ENCODE measurements at regions not wholly inside any gene's neighbourhood (a gene's known extent, or its start where the extent isn't known, plus 50 kb on each side); places are given as distances from the start of the nearest gene placed in this dataset.

DNA sequence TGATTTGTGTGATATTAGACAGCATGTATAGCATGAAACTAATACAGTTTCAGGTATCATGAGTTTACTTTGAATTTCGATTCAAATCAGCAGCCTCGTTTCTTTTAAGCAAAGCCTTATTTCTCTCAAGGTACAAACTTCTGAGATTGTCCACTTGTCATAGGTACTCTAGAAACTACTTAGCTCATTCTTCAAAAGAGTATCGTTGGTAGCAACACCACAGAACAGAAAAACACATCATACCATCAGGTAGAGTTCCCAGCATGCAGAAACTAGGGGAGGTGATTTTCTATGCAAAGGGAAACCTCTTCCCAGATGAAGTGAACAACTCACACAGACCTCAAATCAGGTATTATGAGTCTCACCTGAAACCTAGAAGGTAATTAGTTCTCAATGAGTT, 237.0 kb upstream of the SOX9 start:
- DNase-seq (ENCODE audit: low read depth, low spot score) = no peak
- CTCF ChIA-PET = no interaction called here
- Histone ChIP-seq H3K27ac (ENCODE audit: low read depth, low read length) (no peak overlapping the region), H3K27me3 (ENCODE audit: control insufficient read depth, insufficient read depth, low read length) (no peaks in the 10 kb centered on the region), H3K4me3 (ENCODE audit: low read depth, low read length) (no peak overlapping the region), H3K9me3 (ENCODE audit: control insufficient read depth, insufficient read depth, low read length) (no peaks in the 10 kb centered on the region)
- TF ChIP-seq, protein P1, sequence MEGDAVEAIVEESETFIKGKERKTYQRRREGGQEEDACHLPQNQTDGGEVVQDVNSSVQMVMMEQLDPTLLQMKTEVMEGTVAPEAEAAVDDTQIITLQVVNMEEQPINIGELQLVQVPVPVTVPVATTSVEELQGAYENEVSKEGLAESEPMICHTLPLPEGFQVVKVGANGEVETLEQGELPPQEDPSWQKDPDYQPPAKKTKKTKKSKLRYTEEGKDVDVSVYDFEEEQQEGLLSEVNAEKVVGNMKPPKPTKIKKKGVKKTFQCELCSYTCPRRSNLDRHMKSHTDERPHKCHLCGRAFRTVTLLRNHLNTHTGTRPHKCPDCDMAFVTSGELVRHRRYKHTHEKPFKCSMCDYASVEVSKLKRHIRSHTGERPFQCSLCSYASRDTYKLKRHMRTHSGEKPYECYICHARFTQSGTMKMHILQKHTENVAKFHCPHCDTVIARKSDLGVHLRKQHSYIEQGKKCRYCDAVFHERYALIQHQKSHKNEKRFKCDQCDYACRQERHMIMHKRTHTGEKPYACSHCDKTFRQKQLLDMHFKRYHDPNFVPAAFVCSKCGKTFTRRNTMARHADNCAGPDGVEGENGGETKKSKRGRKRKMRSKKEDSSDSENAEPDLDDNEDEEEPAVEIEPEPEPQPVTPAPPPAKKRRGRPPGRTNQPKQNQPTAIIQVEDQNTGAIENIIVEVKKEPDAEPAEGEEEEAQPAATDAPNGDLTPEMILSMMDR (IDR thresholded peaks at IDR 0.05; ENCODE audit: low read depth, low read length) = no peak
- POLR2A ChIA-PET = no interaction called here

DNA sequence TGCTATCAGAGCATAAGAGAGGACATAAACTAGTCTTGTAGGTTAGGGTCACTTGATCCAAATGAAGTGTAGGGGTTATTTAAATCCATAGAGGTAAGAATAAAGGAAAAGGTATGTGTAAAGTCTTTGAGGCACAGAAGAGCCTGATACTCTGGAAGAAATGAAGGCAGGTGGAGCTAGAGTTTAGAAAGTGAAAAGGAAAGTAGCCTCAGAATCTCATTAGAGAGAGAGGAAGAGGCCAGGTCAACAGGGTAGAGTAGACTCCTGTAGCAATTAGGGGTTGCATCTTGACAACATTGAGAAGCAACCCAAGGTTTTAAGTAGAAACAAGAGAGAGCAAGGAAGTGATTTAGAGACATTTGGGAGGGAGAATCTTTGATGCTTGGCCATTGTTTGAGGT, 235.2 kb upstream of the SOX9 start:
- ChIA-PET CTCF (no interaction called here), POLR2A (no interaction called here)
- DNase-seq (ENCODE audit: low read depth, low spot score) = no peak
- Histone ChIP-seq H3K27ac (ENCODE audit: low read depth, low read length) (no peak overlapping the region), H3K4me3 (ENCODE audit: low read depth, low read length) (no peak overlapping the region), H3K9me3 (ENCODE audit: control insufficient read depth, insufficient read depth, low read length) (no peaks in the 10 kb centered on the region), H3K27me3 (ENCODE audit: control insufficient read depth, insufficient read depth, low read length) (no peaks in the 10 kb centered on the region)
- TF ChIP-seq, protein P1 (IDR thresholded peaks at IDR 0.05; ENCODE audit: low read depth, low read length) = no peak

DNA sequence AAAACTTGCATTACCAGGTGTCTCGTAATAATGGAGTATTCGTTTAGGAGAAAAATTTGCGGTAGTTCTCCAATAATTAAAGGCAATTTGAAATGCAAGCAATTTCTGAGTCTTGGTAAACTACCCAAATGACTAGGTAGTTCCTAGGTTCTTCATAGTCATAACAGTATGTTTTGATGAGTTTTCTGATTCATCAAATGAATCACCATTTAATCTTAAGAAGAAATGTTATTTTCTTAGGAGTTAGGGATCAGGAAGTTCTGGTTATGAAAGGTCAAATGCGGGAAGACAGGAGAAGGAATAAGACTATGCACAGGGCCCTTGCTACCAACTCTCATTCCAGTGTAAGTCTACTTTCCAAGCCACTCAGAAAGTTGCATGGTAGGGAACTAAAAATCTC, 221.5 kb upstream of the SOX9 start:
- CTCF ChIA-PET = interaction anchor here (0.5 to 0.7 kb wide), 2 partner anchors 420 to 1132 kb away, joined by 3 to 4 read pairs; no protein-coding TSS in a partner anchor
- TF ChIP-seq, protein P1 (IDR thresholded peaks at IDR 0.05; ENCODE audit: low read depth, low read length) = no peak
- Histone ChIP-seq H3K4me3 (ENCODE audit: low read depth, low read length) (no peak overlapping the region), H3K9me3 (ENCODE audit: control insufficient read depth, insufficient read depth, low read length) (no peaks in the 10 kb centered on the region), H3K27me3 (ENCODE audit: control insufficient read depth, insufficient read depth, low read length) (no peaks in the 10 kb centered on the region), H3K27ac (ENCODE audit: low read depth, low read length) (no peak overlapping the region)
- POLR2A ChIA-PET = no interaction called here
- DNase-seq (ENCODE audit: low read depth, low spot score) = no peak

GRCh38 chr17:71900621-71901229, 220.1 kb upstream of the SOX9 start:
- no peak for DNase-seq (ENCODE audit: low read depth, low spot score)
- Histone ChIP-seq H3K4me3 (ENCODE audit: low read depth, low read length) (no peak overlapping the region), H3K27me3 (ENCODE audit: control insufficient read depth, insufficient read depth, low read length) (no peaks in the 10 kb centered on the region), H3K9me3 (ENCODE audit: control insufficient read depth, insufficient read depth, low read length) (no peaks in the 10 kb centered on the region), H3K27ac (ENCODE audit: low read depth, low read length) (no peak overlapping the region)
- TF ChIP-seq, protein P1 (IDR thresholded peaks at IDR 0.05; ENCODE audit: low read depth, low read length) = no peak
- ChIA-PET POLR2A (no interaction called here), CTCF (no interaction called here)

DNA sequence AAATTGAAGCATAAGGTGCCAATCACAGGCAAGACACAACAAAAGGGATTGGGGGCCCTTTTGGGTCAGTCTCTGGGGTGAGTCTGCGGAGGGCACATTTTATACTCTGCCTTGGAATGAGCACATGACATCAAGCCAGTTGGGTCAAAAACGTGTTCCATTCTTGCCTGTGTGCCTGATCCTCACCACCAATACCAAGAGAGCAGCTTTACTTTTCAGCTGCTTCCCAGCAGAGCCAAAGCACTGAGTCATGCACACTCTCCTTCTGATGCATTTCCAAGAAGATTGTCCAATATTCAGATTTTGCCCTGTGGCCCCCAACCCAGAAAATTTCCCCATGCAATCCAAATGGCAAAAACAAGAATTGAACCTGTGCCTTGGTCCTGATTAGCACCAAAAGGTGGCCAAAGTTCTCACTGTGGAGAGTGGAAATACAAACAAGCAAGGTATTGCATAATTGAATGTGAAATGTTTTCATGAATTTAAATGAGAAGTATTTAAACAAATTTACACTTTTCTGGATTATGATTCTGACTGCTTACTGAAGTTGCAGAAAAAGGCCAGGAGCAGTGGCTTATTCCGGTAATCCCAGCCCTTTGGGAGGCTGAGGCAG, 217.8 kb upstream of the SOX9 start:
- POLR2A ChIA-PET = no interaction called here
- H3K9me3 ChIP-seq (ENCODE audit: control insufficient read depth, insufficient read depth, low read length) = no peaks in the 10 kb centered on the region
- no peak overlapping the region for H3K4me3 ChIP-seq (ENCODE audit: low read depth, low read length)
- TF ChIP-seq, protein P1 (IDR thresholded peaks at IDR 0.05; ENCODE audit: low read depth, low read length) = no peak
- no peak overlapping the region for H3K27ac ChIP-seq (ENCODE audit: low read depth, low read length)
- DNase-seq (ENCODE audit: low read depth, low spot score) = no peak
- CTCF ChIA-PET = no interaction called here
- no peaks in the 10 kb centered on the region for H3K27me3 ChIP-seq (ENCODE audit: control insufficient read depth, insufficient read depth, low read length)

Measured in AG04450 (cell line).